ENCODE measurements at regions not wholly inside any gene's neighbourhood (a gene's known extent, or its start where the extent isn't known, plus 50 kb on each side); places are given as distances from the start of the nearest gene placed in this dataset.

DNA sequence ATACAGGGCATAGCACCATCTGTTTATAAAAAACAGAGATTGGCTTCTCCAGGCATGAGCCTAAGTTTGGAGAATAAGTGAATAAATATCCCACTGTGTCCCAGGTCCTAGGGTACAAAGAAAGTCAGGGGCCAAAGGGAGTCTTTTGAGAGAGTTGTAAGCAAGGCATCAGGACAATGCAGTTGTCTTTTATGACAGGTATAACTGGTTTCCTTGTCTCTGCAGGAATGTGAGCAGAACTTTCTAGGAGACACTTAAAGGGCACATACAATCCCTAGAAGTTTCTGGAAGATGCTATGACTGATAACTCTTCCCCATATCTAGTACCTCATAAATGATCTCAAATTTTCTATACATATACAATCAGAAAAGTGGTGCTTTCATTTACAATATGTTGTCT is 245.6 kb upstream of the RGMB start:
- TF ChIP-seq ARNTL (CRISPR knock-in tag; IDR thresholded peaks at IDR 0.05; ENCODE audit: borderline replicate concordance, low read depth) (no peak), ZFP3 (CRISPR knock-in tag; IDR thresholded peaks at IDR 0.05) (no peak), RARB (CRISPR knock-in tag; IDR thresholded peaks at IDR 0.05) (no peak), ZC3H10 (CRISPR knock-in tag; IDR thresholded peaks at IDR 0.05) (no peak), BACH2 (CRISPR knock-in tag; IDR thresholded peaks at IDR 0.05; ENCODE audit: borderline replicate concordance) (no peak)
- TF ChIP-seq, protein P1, sequence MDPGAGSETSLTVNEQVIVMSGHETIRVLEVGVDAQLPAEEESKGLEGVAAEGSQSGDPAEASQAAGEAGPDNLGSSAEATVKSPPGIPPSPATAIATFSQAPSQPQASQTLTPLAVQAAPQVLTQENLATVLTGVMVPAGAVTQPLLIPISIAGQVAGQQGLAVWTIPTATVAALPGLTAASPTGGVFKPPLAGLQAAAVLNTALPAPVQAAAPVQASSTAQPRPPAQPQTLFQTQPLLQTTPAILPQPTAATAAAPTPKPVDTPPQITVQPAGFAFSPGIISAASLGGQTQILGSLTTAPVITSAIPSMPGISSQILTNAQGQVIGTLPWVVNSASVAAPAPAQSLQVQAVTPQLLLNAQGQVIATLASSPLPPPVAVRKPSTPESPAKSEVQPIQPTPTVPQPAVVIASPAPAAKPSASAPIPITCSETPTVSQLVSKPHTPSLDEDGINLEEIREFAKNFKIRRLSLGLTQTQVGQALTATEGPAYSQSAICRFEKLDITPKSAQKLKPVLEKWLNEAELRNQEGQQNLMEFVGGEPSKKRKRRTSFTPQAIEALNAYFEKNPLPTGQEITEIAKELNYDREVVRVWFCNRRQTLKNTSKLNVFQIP (CRISPR knock-in tag; IDR thresholded peaks at IDR 0.05; ENCODE audit: borderline replicate concordance, low read depth) = no peak
- TF ChIP-seq, protein P2, sequence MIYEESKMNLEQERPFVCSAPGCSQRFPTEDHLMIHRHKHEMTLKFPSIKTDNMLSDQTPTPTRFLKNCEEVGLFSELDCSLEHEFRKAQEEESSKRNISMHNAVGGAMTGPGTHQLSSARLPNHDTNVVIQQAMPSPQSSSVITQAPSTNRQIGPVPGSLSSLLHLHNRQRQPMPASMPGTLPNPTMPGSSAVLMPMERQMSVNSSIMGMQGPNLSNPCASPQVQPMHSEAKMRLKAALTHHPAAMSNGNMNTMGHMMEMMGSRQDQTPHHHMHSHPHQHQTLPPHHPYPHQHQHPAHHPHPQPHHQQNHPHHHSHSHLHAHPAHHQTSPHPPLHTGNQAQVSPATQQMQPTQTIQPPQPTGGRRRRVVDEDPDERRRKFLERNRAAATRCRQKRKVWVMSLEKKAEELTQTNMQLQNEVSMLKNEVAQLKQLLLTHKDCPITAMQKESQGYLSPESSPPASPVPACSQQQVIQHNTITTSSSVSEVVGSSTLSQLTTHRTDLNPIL (CRISPR knock-in tag; IDR thresholded peaks at IDR 0.05; ENCODE audit: low read depth) = no peak
- TF ChIP-seq, protein P3, sequence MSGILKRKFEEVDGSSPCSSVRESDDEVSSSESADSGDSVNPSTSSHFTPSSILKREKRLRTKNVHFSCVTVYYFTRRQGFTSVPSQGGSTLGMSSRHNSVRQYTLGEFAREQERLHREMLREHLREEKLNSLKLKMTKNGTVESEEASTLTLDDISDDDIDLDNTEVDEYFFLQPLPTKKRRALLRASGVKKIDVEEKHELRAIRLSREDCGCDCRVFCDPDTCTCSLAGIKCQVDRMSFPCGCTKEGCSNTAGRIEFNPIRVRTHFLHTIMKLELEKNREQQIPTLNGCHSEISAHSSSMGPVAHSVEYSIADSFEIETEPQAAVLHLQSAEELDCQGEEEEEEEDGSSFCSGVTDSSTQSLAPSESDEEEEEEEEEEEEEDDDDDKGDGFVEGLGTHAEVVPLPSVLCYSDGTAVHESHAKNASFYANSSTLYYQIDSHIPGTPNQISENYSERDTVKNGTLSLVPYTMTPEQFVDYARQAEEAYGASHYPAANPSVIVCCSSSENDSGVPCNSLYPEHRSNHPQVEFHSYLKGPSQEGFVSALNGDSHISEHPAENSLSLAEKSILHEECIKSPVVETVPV (CRISPR knock-in tag; IDR thresholded peaks at IDR 0.05) = no peak
- TF ChIP-seq, protein P4, sequence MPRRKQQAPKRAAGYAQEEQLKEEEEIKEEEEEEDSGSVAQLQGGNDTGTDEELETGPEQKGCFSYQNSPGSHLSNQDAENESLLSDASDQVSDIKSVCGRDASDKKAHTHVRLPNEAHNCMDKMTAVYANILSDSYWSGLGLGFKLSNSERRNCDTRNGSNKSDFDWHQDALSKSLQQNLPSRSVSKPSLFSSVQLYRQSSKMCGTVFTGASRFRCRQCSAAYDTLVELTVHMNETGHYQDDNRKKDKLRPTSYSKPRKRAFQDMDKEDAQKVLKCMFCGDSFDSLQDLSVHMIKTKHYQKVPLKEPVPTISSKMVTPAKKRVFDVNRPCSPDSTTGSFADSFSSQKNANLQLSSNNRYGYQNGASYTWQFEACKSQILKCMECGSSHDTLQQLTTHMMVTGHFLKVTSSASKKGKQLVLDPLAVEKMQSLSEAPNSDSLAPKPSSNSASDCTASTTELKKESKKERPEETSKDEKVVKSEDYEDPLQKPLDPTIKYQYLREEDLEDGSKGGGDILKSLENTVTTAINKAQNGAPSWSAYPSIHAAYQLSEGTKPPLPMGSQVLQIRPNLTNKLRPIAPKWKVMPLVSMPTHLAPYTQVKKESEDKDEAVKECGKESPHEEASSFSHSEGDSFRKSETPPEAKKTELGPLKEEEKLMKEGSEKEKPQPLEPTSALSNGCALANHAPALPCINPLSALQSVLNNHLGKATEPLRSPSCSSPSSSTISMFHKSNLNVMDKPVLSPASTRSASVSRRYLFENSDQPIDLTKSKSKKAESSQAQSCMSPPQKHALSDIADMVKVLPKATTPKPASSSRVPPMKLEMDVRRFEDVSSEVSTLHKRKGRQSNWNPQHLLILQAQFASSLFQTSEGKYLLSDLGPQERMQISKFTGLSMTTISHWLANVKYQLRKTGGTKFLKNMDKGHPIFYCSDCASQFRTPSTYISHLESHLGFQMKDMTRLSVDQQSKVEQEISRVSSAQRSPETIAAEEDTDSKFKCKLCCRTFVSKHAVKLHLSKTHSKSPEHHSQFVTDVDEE (CRISPR knock-in tag; IDR thresholded peaks at IDR 0.05) = no peak
- ATAC-seq = no peak

DNA sequence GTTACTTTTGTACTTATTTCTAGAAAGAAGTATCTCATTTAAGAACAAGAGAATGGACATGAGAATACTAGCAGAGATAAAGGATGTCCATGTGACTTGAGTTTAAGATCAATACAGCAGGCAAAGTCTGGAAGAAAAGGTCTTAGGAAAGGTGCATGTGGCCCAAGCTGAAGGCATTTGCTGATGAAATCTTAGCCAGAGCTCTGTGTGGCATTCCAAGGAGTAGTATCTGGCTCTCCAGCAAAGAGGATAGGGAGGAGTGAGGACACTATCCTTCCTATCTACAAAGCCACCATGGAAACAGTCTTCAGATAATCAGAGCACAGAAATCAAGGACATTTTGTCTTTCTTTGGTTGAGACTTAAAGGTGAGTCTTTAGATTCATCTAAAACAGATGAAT is 244.1 kb upstream of the RGMB start:
- no peak for ATAC-seq
- TF ChIP-seq ARNTL (CRISPR knock-in tag; IDR thresholded peaks at IDR 0.05; ENCODE audit: borderline replicate concordance, low read depth) (no peak), ISL1 (CRISPR knock-in tag; IDR thresholded peaks at IDR 0.05) (no peak), ZFP3 (CRISPR knock-in tag; IDR thresholded peaks at IDR 0.05) (no peak), RARB (CRISPR knock-in tag; IDR thresholded peaks at IDR 0.05) (no peak), ZNF565 (CRISPR knock-in tag; conservative IDR thresholded peaks at IDR 0.05; ENCODE audit: low read depth) (no peak), BACH2 (CRISPR knock-in tag; IDR thresholded peaks at IDR 0.05; ENCODE audit: borderline replicate concordance) (no peak), SNAI2 (CRISPR knock-in tag; IDR thresholded peaks at IDR 0.05) (no peak)
- TF ChIP-seq, protein P5, sequence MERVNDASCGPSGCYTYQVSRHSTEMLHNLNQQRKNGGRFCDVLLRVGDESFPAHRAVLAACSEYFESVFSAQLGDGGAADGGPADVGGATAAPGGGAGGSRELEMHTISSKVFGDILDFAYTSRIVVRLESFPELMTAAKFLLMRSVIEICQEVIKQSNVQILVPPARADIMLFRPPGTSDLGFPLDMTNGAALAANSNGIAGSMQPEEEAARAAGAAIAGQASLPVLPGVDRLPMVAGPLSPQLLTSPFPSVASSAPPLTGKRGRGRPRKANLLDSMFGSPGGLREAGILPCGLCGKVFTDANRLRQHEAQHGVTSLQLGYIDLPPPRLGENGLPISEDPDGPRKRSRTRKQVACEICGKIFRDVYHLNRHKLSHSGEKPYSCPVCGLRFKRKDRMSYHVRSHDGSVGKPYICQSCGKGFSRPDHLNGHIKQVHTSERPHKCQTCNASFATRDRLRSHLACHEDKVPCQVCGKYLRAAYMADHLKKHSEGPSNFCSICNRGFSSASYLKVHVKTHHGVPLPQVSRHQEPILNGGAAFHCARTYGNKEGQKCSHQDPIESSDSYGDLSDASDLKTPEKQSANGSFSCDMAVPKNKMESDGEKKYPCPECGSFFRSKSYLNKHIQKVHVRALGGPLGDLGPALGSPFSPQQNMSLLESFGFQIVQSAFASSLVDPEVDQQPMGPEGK (CRISPR knock-in tag; IDR thresholded peaks at IDR 0.05; ENCODE audit: borderline replicate concordance) = no peak

DNA sequence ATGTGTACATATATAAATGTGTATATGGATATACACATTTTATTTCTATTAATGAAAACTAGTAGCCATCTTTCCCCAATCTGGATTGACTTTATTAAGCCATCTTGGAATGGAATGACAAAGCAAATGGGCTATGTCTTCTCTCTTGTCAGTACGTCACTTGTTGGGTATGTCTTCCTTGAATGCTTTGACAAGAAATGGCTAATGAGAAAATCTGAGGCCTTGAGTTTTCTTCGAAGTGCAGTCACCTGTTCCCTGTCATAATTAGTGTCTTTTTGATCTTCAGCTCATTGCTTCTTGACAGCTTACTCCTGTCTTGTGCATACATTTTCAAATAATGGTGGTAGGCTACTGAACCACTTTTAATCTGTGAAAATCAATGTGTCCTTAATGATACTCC is 243.2 kb upstream of the RGMB start:
- no peak for ATAC-seq
- TF ChIP-seq ZFP3 (CRISPR knock-in tag; IDR thresholded peaks at IDR 0.05) = no peak
- TF ChIP-seq, protein P2 (CRISPR knock-in tag; IDR thresholded peaks at IDR 0.05; ENCODE audit: low read depth) = no peak
- no peak for TF ChIP-seq BACH2 (CRISPR knock-in tag; IDR thresholded peaks at IDR 0.05; ENCODE audit: borderline replicate concordance)
- TF ChIP-seq, protein P4 (CRISPR knock-in tag; IDR thresholded peaks at IDR 0.05) = no peak
- TF ChIP-seq SNAI2 (CRISPR knock-in tag; IDR thresholded peaks at IDR 0.05) = no peak
- TF ChIP-seq TCF4 (CRISPR knock-in tag; IDR thresholded peaks at IDR 0.05; ENCODE audit: borderline replicate concordance) = no peak
- no peak for TF ChIP-seq RARB (CRISPR knock-in tag; IDR thresholded peaks at IDR 0.05)
- no peak for TF ChIP-seq ESRRG (CRISPR knock-in tag; IDR thresholded peaks at IDR 0.05)
- no peak for TF ChIP-seq TOX (CRISPR knock-in tag; IDR thresholded peaks at IDR 0.05; ENCODE audit: borderline replicate concordance)
- TF ChIP-seq, protein P1 (CRISPR knock-in tag; IDR thresholded peaks at IDR 0.05; ENCODE audit: borderline replicate concordance, low read depth) = no peak
